Activated CD8-positive, alpha-beta memory T cell treated with anti-CD3 and anti-CD28 coated beads for 4 hours (primary cell): ENCODE measurements at regions not wholly inside any gene's neighbourhood (a gene's known extent, or its start where the extent isn't known, plus 50 kb on each side); places are given as distances from the start of the nearest gene placed in this dataset.
"Not testable (repeated sequence)": the region's sequence is repeated elsewhere in the genome, so short reads cannot be mapped to it uniquely, and the experiment has no call there.

Source experiments
- DNase-seq, 2 donors: peaks; one replicate each; pipeline ENCODE4 v3.0.0-alpha.2; 2020; ENCODE audit warnings: low read depth in 2 of 2

- DNase-seq = no peak
Observed at GRCh38 chrX:150236327-150236726, 126.8 kb upstream of the MAMLD1 start.

- DNase-seq = no peak
Observed at GRCh38 chrX:150238632-150239382, 124.3 kb upstream of the MAMLD1 start.

- no peak for DNase-seq
Observed at GRCh38 chrX:150239946-150240642, 123.0 kb upstream of the MAMLD1 start.

GRCh38 chrX:150240643-150240970 lies 122.5 kb upstream of the MAMLD1 start:
- no peak for DNase-seq

GRCh38 chrX:150253959-150254620 lies 109.0 kb upstream of the MAMLD1 start:
- no peak for DNase-seq

- DNase-seq = no peak
Observed at GRCh38 chrX:150254909-150255308, 108.2 kb upstream of the MAMLD1 start.

- DNase-seq = no peak
Observed at GRCh38 chrX:150255441-150256296, 107.4 kb upstream of the MAMLD1 start.

GRCh38 chrX:150256297-150256650 lies 106.8 kb upstream of the MAMLD1 start:
- DNase-seq = no peak

GRCh38 chrX:150257353-150258175 lies 105.6 kb upstream of the MAMLD1 start:
- DNase-seq = no peak

- DNase-seq = no peak
Observed at GRCh38 chrX:150258176-150258425, 105.0 kb upstream of the MAMLD1 start.

GRCh38 chrX:150258463-150259430 lies 104.4 kb upstream of the MAMLD1 start:
- no peak for DNase-seq

GRCh38 chrX:150262456-150262855 lies 100.7 kb upstream of the MAMLD1 start:
- DNase-seq = no peak

GRCh38 chrX:150268839-150269355 lies 94.2 kb upstream of the MAMLD1 start:
- no peak for DNase-seq

- no peak for DNase-seq
Observed at GRCh38 chrX:150269605-150270254, 93.4 kb upstream of the MAMLD1 start.

- DNase-seq = no peak
Observed at GRCh38 chrX:150270622-150271021, 92.5 kb upstream of the MAMLD1 start.

- not testable (repeated sequence) for DNase-seq
Observed at GRCh38 chrX:150273575-150274294, 89.4 kb upstream of the MAMLD1 start.

GRCh38 chrX:150282953-150283352 lies 80.2 kb upstream of the MAMLD1 start:
- DNase-seq = no peak

- DNase-seq = no peak
Observed at GRCh38 chrX:150291014-150291413, 72.1 kb upstream of the MAMLD1 start.
